Kidney (tissue), 13 donors: ENCODE measurements at regions not wholly inside any gene's neighbourhood (a gene's known extent, or its start where the extent isn't known, plus 50 kb on each side); places are given as distances from the start of the nearest gene placed in this dataset.
"Not testable (repeated sequence)": the region's sequence is repeated elsewhere in the genome, so short reads cannot be mapped to it uniquely, and the experiment has no call there.

ENCODE experiments used
- DNase-seq, 5 donors: peaks; one replicate each; pipeline ENCODE4 v3.0.0-alpha.2; 2013 to 2020
- FAIRE-seq: peaks from 2 replicates; lab custom pipeline; 2012; peaks lifted over from hg19 to GRCh38; lab: Jason Lieb, UNC
- H3K27ac ChIP-seq, 2 donors: one replicate each; pipeline ENCODE4 v1.7.0; 2013; ENCODE audit warnings: low read depth in 2 of 2, low read length in 2 of 2, inconsistent platforms in 1 of 2
- H3K27me3 ChIP-seq: one replicate; pipeline ENCODE4 v1.7.1; 2013; ENCODE audit warnings: low read length, inconsistent platforms; ENCODE audit not compliant: control insufficient read depth, insufficient read depth
- H3K36me3 ChIP-seq, 3 donors: one replicate each; pipeline versions ENCODE4 v1.7.0 to v1.7.1; 2013; ENCODE audit warnings: low read length in 3 of 3, control low read depth in 1 of 3, inconsistent platforms in 1 of 3; ENCODE audit not compliant: insufficient read depth in 3 of 3, control insufficient read depth in 2 of 3
- H3K4me1 ChIP-seq, 3 donors: one replicate each; pipeline versions ENCODE4 v1.7.0 to v1.7.1; 2013; ENCODE audit warnings: low read length in 3 of 3, inconsistent platforms in 1 of 3, low read depth in 1 of 3; ENCODE audit not compliant: control insufficient read depth in 2 of 3, insufficient read depth in 2 of 3
- H3K4me3 ChIP-seq, 3 donors: one replicate each; pipeline versions ENCODE4 v1.7.0 to v1.8.1; 2013; ENCODE audit warnings: low read length in 3 of 3, control low read depth in 1 of 3, inconsistent platforms in 1 of 3
- H3K9ac ChIP-seq, 3 donors: one replicate each; pipeline versions ENCODE4 v1.7.0 to v1.7.1; 2013; ENCODE audit warnings: low read length in 3 of 3, control low read depth in 1 of 3, inconsistent platforms in 1 of 3
- H3K9me3 ChIP-seq, 3 donors: one replicate each; pipeline versions ENCODE4 v1.7.0 to v1.7.1; 2013; ENCODE audit warnings: low read length in 3 of 3, control low read depth in 1 of 3, inconsistent platforms in 1 of 3; ENCODE audit not compliant: control insufficient read depth in 2 of 3, insufficient read depth in 1 of 3
- CTCF ChIP-seq: IDR thresholded peaks from 3 replicates; pipeline ENCODE4 v1.5.1; 2012; ENCODE audit warnings: mild to moderate bottlenecking, moderate library complexity, borderline replicate concordance; ENCODE audit not compliant: insufficient read depth; ENCODE audit errors: extremely low read depth
- intact Hi-C: fragments of 100-400 bp; cut with DNase I; formaldehyde crosslinking; loops from one replicate; pipeline ENCODE4 v1.11.1; 2022
- donor health status: control.
- donor health status: control.
- donor health status: control.
- donor health status: control.
- donor health status: control.
- donor health status: DM: yes; HTN: yes; CAD: no.
- donor health status: Normal renal cell carcinoma (clear cell type).

- H3K27me3 ChIP-seq = no peaks in the 10 kb centered on the region
- no peak for TF ChIP-seq CTCF
- H3K27ac ChIP-seq = no peak overlapping the region
- no peak overlapping the region for H3K9ac ChIP-seq
- FAIRE-seq (no peak), DNase-seq (no peak)
- H3K9me3 ChIP-seq = peaks cover 0 to 2% (median 2%) of the 10 kb centered on the region in 3 donors
- H3K4me3 ChIP-seq = no peak overlapping the region
- H3K4me1 ChIP-seq = no peaks in the 10 kb centered on the region
- intact Hi-C loops = no loop called here
- no peaks in the 10 kb centered on the region for H3K36me3 ChIP-seq
These were observed 223.2 kb upstream of the ONECUT1 start for GRCh38 chr15:53013329-53013728.

GRCh38 chr15:53011779-53012178, 221.6 kb upstream of the ONECUT1 start:
- DNase-seq, H3K27me3 ChIP-seq, H3K9me3 ChIP-seq, H3K4me3 ChIP-seq, FAIRE-seq, H3K36me3 ChIP-seq, H3K27ac ChIP-seq, intact Hi-C loops, H3K9ac ChIP-seq, H3K4me1 ChIP-seq: not testable (repeated sequence)

GRCh38 chr15:53009093-53009492, 219.0 kb upstream of the ONECUT1 start:
- DNase-seq = no peak
- no peak for FAIRE-seq
- H3K4me1 ChIP-seq = no peaks in the 10 kb centered on the region
- no peak overlapping the region for H3K27ac ChIP-seq
- no peak overlapping the region for H3K9ac ChIP-seq
- no peaks in the 10 kb centered on the region for H3K27me3 ChIP-seq
- no peaks in the 10 kb centered on the region for H3K9me3 ChIP-seq
- TF ChIP-seq CTCF = no peak
- no peak overlapping the region for H3K4me3 ChIP-seq
- H3K36me3 ChIP-seq = no peaks in the 10 kb centered on the region
- intact Hi-C loops = no loop called here

- no peaks in the 10 kb centered on the region for H3K36me3 ChIP-seq
- H3K9ac ChIP-seq = no peak overlapping the region
- no peak for DNase-seq
- TF ChIP-seq CTCF = no peak
- intact Hi-C loops = no loop called here
- no peaks in the 10 kb centered on the region for H3K4me1 ChIP-seq
- H3K27me3 ChIP-seq = no peaks in the 10 kb centered on the region
- no peak for FAIRE-seq
- no peak overlapping the region for H3K27ac ChIP-seq
- no peak overlapping the region for H3K4me3 ChIP-seq
- H3K9me3 ChIP-seq = no peaks in the 10 kb centered on the region
These were observed 210.3 kb upstream of the ONECUT1 start for GRCh38 chr15:53000409-53000808.
